ENCODE measurements at regions not wholly inside any gene's neighbourhood (a gene's known extent, or its start where the extent isn't known, plus 50 kb on each side); places are given as distances from the start of the nearest gene placed in this dataset.

- TF ChIP-seq CTCF (IDR thresholded peaks at IDR 0.05; ENCODE audit: borderline replicate concordance, insufficient read depth, low read depth, low read length): no peak
- no peak overlapping the region for H3K4me3 ChIP-seq (ENCODE audit: low read depth, low read length)
These were observed 689.6 kb upstream of the FOXG1 start for GRCh38 chr14:28077021-28077420.

- TF ChIP-seq CTCF (IDR thresholded peaks at IDR 0.05; ENCODE audit: borderline replicate concordance, insufficient read depth, low read depth, low read length): no peak
- no peak overlapping the region for H3K4me3 ChIP-seq (ENCODE audit: low read depth, low read length)
These were observed 683.2 kb upstream of the FOXG1 start for GRCh38 chr14:28083389-28083788.

GRCh38 chr14:28088125-28088524 is 678.5 kb upstream of the FOXG1 start:
- no peak overlapping the region for H3K4me3 ChIP-seq (ENCODE audit: low read depth, low read length)

GRCh38 chr14:28097585-28097984 is 669.0 kb upstream of the FOXG1 start:
- TF ChIP-seq CTCF (IDR thresholded peaks at IDR 0.05; ENCODE audit: borderline replicate concordance, insufficient read depth, low read depth, low read length): no peak
- H3K4me3 ChIP-seq (ENCODE audit: low read depth, low read length): no peak overlapping the region

More at GRCh38 chr14:28088125-28088524, 678.5 kb upstream of the FOXG1 start:
- TF ChIP-seq CTCF (IDR thresholded peaks at IDR 0.05; ENCODE audit: borderline replicate concordance, insufficient read depth, low read depth, low read length): no peak

- H3K4me3 ChIP-seq (ENCODE audit: low read depth, low read length): no peak overlapping the region
- no peak for TF ChIP-seq CTCF (IDR thresholded peaks at IDR 0.05; ENCODE audit: borderline replicate concordance, insufficient read depth, low read depth, low read length)
These were observed 667.7 kb upstream of the FOXG1 start for GRCh38 chr14:28098856-28099255.

- no peak for TF ChIP-seq CTCF (IDR thresholded peaks at IDR 0.05; ENCODE audit: borderline replicate concordance, insufficient read depth, low read depth, low read length)
- H3K4me3 ChIP-seq (ENCODE audit: low read depth, low read length): no peak overlapping the region
These were observed 664.6 kb upstream of the FOXG1 start for GRCh38 chr14:28102001-28102400.

- TF ChIP-seq CTCF (IDR thresholded peaks at IDR 0.05; ENCODE audit: borderline replicate concordance, insufficient read depth, low read depth, low read length): no peak
- H3K4me3 ChIP-seq (ENCODE audit: low read depth, low read length): no peak overlapping the region
These were observed 663.8 kb upstream of the FOXG1 start for GRCh38 chr14:28102814-28103213.

All from GM12875 (cell line).